Left cardiac atrium (tissue), 4 donors: ENCODE measurements at regions not wholly inside any gene's neighbourhood (a gene's known extent, or its start where the extent isn't known, plus 50 kb on each side); places are given as distances from the start of the nearest gene placed in this dataset.
"Not testable (repeated sequence)": the region's sequence is repeated elsewhere in the genome, so short reads cannot be mapped to it uniquely, and the experiment has no call there.

Source experiments
- ATAC-seq, 2 donors: fragments of 200-7000 bp; cut with Tn5 transposase; one replicate each; pipeline ENCODE4 v1.9.1; 2020; ENCODE audit warnings: mild to moderate bottlenecking in 2 of 2, moderate library complexity in 2 of 2
- DNase-seq: peaks from one replicate; pipeline ENCODE4 v3.0.0-alpha.2; 2020
- intact Hi-C, 2 donors: fragments of 100-400 bp; cut with DNase I; formaldehyde crosslinking; loops; one replicate each; pipeline versions ENCODE4 v1.14.1 to v1.15.1; 2022 to 2023
- donor health status: DM: no; HTN: yes; CAD: no.
- donor health status: DM: no; HTN: yes; CAD: no; lungs with severe emphysema.
- donor health status: DM: yes; HTN: yes; CAD: no.
- donor health status: Dilated cardiomyopathy.

DNA sequence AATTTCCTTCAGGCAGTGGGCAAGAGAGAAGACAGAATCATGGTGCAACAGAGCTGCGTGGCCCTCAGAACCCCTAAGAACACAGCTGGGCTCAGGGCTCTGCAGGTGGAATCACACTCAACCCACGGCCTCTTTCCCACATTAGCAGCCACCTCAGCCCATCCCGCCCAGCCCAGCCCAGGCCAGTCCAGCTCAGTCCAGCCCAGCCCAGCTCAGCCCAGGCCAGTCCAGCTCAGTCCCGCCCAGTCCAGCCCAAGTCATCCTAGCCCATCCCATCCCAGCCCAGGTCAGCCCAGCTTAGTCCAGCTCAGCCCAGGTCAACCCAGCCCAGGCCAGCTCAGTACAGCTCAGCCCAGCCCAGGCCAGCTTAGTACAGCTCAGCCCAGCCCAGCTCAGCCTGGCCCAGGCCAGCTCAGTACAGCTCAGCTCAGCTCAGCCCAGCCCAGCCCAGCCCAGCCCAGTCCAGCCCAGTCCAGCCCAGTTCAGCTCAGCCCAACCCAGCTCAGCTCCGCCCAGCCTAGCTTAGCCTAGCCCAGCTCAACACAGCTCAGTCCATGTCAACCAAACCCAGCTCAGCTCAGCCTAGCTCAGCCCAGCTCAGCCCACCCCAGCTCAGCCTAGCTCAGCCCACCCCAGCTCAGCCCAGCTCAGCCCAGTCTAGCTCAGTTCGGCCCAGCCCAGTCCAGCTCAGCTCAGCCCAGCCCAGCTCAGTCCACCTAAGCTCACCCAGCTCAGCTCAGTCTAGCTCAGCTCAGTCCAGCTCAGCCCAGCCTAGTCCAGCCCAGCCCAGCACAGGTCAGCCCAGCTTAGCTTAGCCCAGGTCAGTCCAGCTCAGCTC lies 183.1 kb downstream of the TMEM121 start:
- no peak for ATAC-seq
- intact Hi-C loops, result loop anchor here (5.0 kb wide), 1 partner anchor 122 kb away; no protein-coding TSS in a partner anchor
- DNase-seq, result no peak

DNA sequence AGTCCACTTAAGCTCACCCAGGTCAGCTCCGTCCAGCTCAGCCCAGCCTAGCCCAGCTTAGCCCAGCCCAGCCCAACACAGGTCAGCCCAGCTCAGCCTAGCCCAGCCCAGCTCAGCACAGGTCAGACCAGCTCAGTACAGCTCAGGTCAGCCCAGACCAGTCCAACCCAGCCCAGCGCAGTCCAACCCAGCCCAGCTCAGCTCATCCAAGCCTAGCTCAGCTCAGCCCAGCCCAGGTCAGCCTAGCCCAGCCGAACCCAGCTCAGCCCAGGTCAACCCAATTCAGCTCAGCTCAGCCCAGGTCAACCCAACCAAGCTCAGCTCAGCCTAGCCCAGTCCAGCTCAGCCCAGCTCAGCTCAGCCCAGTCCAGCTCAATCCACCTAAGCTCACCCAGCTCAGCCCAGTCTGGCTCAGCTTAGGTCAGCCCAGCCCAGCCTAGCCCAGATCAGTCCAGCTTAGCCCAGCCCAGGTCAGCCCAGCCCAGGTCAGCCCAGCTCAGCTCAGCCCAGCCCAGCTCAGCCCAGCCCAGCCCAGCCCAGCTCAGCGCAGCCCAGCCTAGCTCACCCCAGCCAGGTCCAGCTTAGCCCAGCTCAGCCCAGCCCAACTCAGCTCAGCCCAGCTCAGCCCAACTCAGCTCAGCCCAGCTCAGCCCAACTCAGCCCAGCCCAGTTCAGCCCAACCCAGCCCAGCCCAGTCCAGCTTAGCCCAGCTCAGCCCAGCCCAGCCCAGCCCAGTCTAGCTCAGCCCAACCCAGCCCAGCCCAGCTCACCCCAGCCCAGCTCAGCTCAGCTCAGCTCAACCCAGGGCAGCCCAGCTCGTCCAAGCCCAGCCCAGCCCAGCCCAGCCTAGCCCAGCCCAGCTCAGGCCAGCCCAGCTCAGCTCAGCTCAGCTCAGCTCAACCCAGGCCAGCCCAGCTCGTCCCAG lies 184.0 kb downstream of the TMEM121 start:
- ATAC-seq, result no peak
- no peak for DNase-seq
- intact Hi-C loops, result no loop called here

DNA sequence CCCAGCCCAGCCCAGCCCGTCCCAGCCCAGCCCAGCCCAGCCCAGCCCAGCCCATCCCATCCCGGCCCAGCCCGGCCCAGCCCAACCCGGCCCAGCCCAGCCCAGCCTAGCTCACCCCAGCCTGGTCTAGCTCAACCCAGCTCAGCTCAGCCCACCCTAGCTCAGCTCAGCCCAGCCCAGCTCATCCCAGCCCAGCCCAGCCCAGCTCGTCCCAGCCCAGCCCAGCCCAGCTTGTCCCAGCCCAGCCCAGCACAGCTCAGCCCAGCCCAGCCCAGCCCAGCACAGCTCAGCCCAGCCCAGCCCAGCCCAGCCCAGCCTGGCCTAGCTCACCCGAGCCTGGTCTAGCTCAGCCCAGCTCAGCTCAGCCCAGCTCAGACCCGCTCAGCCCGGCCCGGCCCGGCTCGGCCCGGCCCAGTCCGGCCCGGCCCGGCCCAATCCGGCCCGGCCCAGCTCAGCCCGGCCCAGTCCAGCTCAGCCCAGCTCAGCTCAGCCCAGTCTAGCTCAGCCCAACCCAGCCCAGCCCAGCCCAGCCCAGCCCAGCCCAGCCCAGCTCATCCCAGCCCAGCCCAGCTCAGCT lies 184.7 kb downstream of the TMEM121 start:
- ATAC-seq (no peak), DNase-seq (no peak)
- intact Hi-C loops, result no loop called here

DNA sequence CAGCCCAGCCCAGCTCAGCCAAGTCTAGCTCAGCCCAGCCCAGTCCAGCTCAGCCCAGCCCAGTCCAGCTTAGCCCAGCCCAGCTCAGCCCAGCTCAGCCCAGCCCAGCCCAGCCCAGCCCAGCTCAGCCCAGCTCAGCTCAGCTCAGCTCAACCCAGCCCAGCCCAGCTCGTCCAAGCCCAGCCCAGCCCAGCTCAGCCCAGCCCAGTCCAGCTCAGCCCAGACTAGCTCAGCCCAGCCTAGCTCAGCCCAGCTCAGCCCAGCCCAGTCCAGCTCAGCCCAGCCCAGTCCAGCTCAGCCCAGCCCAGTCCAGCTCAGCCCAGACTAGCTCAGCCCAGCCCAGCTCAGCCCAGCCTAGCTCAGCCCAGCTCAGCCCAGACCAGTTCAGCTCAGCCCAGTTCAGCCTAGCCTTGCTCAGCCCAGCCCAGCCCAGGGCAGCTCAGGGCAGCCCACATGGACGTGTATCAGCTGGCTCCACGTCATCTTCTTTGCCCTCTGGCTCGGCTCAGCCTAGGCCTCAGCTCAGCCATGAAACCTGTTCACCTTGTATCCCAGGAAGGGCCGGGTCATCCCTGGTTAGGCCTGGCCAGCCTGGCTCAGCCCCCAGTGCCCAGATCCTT lies 185.6 kb downstream of the TMEM121 start:
- DNase-seq, result no peak
- no peak for ATAC-seq
- intact Hi-C loops, result no loop called here

DNA sequence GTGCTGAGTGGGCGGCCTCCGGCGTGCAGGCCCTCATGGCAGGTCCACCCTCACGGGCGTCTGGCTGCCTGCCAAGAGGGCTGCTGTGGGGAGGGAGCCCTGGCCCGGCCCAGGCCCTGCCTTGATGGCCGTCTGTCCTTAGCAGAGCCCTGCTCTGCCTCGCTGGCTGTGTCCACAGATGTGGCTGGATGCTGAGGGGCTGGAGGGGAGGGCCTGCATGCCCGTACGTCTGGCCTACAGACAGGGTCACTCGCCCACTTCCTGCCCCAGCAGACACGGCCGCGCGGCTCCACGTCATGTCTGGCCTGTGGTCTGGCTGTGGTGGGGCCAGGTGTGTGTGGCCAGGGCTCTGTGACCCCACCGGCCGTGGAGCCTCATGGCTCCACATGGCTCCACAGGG lies 186.3 kb downstream of the TMEM121 start:
- ATAC-seq, DNase-seq, intact Hi-C loops: not testable (repeated sequence)

DNA sequence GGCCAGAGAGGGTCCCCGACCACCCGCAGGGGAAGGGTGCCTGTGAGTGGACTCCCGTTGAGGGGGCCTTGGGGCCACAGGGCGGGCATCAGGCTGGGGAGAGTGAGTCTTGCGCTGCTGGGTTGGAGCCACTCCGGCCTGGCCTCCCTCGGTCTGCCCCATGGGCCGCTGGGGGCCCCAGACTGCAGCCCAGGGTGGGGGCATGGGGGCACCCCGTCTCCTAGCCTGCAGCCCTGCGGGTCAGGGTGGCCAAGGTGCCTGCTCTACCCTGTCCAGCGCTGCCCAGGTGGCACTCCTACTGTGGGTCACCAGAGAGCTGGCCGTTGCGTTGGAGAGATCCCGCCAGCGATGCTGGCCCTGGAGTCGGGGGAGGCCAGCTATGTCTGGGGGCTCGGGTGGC lies 186.8 kb downstream of the TMEM121 start:
- intact Hi-C loops, ATAC-seq, DNase-seq: not testable (repeated sequence)

DNA sequence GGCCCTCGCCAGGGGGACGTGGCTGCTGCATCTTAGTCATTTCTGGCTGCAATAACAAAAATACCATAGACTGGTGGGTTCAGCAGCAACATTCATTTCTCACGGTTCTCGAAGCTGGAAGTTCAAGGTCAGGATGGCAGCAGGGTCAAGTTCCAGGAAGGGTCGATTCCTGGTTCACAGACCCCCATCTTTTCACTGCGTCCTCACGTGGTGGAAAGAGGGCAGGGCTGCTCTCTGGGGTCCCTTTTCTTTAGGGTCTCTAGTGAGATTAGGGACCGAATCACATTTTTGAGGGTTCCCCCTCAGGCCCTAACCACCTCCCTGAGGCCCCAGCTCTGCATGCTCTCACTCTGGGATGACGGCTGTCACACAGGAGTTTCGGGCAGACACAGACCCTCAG lies 187.5 kb downstream of the TMEM121 start:
- DNase-seq, ATAC-seq, intact Hi-C loops: not testable (repeated sequence)

DNA sequence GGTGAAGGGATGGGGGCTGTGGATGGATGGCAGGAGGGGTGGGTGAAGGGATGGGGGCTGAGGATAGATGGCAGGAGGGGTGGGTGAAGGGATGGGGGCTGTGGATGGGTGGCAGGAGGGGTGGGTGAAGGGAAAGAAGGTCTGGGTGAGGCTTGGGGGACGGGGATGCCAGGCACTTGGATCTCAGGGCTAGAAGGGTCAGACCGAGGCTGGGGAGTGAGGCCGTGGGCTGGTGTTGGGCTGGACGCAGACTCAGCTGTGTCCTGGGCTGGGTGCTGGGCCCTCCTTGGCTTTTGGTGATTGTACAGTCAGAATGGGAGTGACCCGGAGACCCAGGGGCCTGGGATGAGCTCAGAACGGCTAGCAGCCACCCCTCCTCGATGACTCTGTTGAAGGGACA lies 192.4 kb downstream of the TMEM121 start:
- ATAC-seq, DNase-seq, intact Hi-C loops: not testable (repeated sequence)

DNA sequence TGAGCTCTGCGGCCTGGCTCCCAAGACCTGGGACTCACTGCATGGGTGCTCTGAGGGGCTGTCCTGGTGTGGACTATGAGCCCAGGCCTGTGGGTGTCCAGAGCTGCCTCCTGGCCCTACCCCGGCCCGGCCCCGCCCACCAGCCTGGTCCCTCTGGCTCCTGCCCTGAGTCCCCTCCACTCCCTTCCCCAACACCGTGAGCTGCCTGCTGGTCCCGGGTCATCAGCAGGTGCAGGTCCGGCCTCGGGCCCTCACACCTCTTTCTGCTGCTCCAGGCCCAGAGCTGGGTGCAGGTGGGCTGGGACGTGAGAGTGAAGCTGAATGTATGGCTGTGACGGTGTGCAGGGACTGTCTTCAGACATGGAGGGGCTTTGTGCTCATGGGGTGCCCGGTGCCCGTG lies 193.7 kb downstream of the TMEM121 start:
- intact Hi-C loops, DNase-seq, ATAC-seq: not testable (repeated sequence)

DNA sequence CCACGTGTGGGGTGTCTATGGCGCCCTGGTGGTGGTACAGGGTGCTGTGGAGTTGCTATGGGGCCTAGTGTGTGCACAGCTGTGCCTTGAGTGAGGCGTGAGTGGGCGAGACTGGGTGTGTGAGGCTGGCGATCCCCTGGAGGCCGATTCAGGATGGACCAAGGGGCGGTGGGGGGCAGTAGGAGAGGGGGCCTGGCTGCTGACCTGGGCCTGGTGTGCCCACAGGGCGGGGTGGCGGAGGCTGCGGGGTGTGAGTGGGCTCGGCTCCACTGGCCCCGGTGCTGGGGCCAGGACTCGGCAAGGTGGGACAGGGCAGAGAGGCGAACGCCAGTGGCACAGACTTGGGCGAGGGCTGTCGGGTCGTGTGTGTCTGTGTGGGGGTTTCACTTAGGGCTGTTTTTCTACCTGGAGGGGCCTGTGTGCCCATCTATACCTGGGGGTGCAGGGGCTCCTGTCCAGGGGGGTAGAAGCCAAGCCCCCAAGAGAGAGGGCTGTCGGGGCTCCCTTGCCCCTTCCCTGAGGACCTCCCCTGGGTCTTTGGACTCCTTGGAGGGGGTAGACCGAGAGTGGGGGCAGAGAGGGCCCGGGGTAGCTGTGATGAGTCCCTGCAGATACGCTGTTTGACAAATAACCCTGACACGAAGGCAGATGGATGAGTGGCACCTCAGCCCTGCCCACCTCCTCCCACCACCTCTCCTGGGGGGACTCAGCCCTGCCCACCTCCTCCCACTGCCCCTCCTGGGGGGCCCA lies 194.6 kb downstream of the TMEM121 start:
- DNase-seq, ATAC-seq, intact Hi-C loops: not testable (repeated sequence)

DNA sequence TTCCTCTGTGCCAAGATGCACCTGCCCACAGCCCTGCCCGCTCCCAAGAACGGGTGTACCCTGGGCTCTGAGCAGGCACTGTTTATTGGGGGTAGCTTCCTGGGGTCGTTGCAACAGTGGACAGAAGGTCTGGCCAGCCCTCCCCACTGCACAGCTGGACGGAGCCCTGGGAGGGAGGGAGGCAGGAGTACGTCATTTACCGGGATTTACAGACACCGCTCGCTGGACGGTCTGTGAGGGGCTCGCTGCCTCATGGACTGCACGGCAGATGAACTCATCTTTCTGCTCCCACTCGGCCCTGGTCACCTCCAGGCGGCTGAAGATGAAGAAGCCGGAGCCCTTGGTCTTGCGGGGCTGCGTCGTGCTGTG lies 195.2 kb downstream of the TMEM121 start:
- DNase-seq, intact Hi-C loops: not testable (repeated sequence)

DNA sequence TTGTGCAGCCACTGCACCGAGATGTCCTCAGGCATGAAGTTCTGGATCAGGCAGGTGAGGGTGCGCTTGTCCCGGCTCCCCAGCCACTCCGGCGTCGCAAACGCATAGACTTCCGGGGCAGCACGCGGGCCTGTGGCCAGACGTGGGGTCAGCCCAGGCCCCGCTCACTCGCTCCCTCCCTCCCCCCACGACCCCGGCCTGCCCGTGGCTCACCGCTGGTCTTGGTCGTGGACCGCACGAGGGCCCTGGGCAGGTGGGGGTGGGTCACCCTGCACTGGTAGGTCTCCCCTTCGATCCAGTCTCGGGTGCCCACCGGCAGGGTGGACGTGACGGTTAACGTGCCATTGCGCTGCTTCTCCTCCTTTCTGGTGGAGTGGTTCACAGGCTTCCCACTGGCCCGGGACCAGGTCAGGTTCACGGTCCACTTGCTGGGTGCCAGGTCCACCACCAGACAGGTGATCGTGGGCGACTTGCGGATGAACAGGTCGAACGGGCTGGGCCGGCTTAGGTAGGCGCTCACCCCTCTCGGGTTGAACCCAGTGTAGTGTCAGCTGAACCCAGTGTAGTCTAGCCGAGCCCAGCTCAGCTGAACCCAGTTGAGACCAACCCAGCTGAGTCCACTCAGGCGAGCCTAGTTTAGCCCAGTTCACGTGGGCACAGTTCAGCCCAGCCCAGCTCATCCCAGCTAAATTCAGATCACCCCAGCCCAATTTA lies 195.8 kb downstream of the TMEM121 start:
- ATAC-seq, intact Hi-C loops, DNase-seq: not testable (repeated sequence)

More for the DNA sequence above, 195.2 kb downstream of the TMEM121 start:
- ATAC-seq, result not testable (repeated sequence)

DNA sequence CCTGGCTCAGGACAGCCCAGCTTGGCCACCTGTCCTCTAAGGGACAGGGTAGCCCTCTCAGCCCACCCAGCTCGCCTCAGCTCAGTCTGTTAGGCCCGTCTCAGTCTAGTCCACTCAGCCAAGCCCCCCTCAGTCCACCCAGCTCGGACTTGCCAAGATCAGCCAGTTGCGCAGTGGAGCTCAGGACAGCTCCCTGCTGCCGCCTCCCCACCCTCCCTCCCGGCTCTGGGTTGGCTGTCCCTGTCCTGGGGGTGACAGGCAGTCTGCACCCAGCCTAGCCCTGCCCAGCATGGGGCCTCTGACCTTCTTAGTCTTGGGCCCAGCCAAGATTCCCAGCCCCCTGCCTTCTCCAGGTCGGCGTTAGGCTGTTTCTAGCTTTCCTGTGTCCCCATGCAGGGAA lies 196.9 kb downstream of the TMEM121 start:
- DNase-seq, ATAC-seq, intact Hi-C loops: not testable (repeated sequence)

DNA sequence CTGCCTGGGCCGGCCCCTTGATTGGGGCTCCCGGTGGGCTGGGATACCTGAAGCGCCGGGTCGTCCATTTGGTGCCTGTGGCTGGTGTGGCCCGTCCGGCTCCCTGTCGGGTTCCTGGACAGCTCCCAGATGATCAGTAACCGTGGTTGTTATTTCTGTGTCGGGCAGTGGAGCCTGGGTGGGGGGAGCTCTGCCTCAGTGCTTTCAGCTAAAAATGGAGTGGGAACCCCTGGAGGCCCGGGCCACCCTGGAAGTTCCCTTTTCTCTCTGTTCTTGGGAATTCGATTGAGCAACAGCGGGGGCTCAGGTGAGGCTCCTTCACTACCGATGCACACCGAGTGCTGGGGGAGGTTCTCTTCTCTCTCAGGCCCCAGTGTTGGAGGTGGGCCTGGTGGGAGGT lies 197.4 kb downstream of the TMEM121 start:
- ATAC-seq, intact Hi-C loops, DNase-seq: not testable (repeated sequence)

DNA sequence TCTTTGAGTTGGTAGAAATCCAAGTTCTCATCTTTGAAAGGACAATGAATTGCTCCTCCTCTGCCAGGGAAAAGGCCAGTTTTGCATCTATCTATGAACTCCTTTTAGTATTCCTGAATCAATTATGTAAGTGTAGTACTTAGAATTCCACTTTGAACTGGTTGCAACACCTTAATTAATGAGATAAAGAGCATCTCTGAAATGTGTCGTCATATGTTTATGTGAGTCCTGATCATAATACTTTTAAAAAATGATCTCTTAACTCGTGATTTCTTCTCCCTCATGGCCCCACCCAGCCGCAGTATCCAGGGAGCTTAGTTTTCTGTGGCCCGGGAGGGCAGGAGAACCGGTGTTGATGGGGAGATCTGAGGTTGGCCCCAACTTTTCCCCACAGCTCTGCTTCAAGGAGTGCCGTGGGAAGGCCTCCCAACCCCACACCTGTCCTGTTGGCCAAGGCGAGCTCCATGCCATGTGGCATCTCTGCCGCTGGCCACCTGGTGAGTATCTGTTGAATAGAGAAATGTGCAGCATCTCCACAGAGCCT lies 203.5 kb downstream of the TMEM121 start:
- DNase-seq, intact Hi-C loops: not testable (repeated sequence)
- peak in 1 of 2 donors; percentile 87 for ATAC-seq

DNA sequence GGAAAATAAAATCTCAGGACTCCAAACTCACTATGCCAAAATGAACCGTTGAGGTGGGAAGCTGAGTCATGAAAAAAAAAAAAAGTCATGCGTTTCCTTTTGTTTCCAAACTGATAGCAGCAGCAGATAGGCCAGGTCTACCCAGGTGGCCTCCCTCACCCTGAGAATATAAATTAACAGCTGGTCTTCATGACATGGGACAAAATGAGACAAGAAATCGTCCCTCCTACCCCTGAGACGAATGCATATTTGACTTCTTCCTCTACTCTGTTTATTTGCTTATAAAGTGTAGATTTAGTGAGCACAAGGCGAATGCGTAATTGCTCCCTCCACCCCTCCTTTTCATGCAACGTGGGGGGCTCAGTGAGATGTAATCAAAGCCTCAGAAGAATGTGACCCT lies 204.3 kb downstream of the TMEM121 start:
- DNase-seq, ATAC-seq, intact Hi-C loops: not testable (repeated sequence)
